Motor neuron (in vitro differentiated cells): ENCODE measurements at regions not wholly inside any gene's neighbourhood (a gene's known extent, or its start where the extent isn't known, plus 50 kb on each side); places are given as distances from the start of the nearest gene placed in this dataset.
"Not testable (repeated sequence)": the region's sequence is repeated elsewhere in the genome, so short reads cannot be mapped to it uniquely, and the experiment has no call there.

Experiments used
- ATAC-seq, 8 experiments: fragments of 200-7000 bp; cut with Tn5 transposase; replicated peaks in 6 of 8; 2 replicates each; pipeline ENCODE4 v1.8.0; 2021; ENCODE audit warnings: mild to moderate bottlenecking in 8 of 8, moderate library complexity in 8 of 8
- H3K27ac ChIP-seq, 2 donors: fragments of 250-450 bp; sonication (Bioruptor Pico); 2 replicates each; pipeline ENCODE4 v1.9.0; 2021; ENCODE audit warnings: antibody characterized with exemption in 2 of 2, mild to moderate bottlenecking in 2 of 2, moderate library complexity in 1 of 2
- H3K4me1 ChIP-seq, 2 donors: fragments of 250-450 bp; sonication (Bioruptor Pico); replicated peaks in 1 of 2; 2 replicates each; pipeline ENCODE4 v1.6.1; 2021; ENCODE audit warnings: antibody characterized with exemption in 2 of 2, mild to moderate bottlenecking in 2 of 2, moderate library complexity in 1 of 2
- H3K4me3 ChIP-seq, 5 donors: fragments of 250-450 bp; sonication (Bioruptor Pico); 2 replicates each; pipeline ENCODE4 v1.9.0; 2021; ENCODE audit warnings: antibody characterized with exemption in 5 of 5, mild to moderate bottlenecking in 5 of 5, moderate library complexity in 4 of 5
- WGBS, 10 experiments: fragments of 450-650 bp; shearing (Covaris generic); methylation state at CpG; one replicate each; pipeline ENCODE4 v1.0.0; 2022; 5-methylcytosine and 5-hydroxymethylcytosine counted together
- in situ Hi-C, 9 experiments: fragments of 400-800 bp; cut with MboI; loops; one replicate each; pipeline ENCODE4 v1.15.0; 2021; ENCODE audit warnings: low sequenced_read_pairs in 9 of 9, low pct_unique_long_range_greater_than_20kb in 2 of 9; ENCODE audit not compliant: unreplicated experiment in 9 of 9

- H3K4me1 ChIP-seq = no peaks in the 10 kb centered on the region
- no peak overlapping the region for H3K27ac ChIP-seq
- H3K4me3 ChIP-seq = no peak overlapping the region
- in situ Hi-C loops = no loop called here
- ATAC-seq = no peak
- 0 to 89% (median 40%) methylated on average over 1 of the region's 1 CpG; no CpG with 5 or more reads in 5 of the 10 experiments for WGBS, 10 experiments
Measured at GRCh38 chr4:58413849-58414248, 1303.7 kb upstream of the IGFBP7 start.

DNA sequence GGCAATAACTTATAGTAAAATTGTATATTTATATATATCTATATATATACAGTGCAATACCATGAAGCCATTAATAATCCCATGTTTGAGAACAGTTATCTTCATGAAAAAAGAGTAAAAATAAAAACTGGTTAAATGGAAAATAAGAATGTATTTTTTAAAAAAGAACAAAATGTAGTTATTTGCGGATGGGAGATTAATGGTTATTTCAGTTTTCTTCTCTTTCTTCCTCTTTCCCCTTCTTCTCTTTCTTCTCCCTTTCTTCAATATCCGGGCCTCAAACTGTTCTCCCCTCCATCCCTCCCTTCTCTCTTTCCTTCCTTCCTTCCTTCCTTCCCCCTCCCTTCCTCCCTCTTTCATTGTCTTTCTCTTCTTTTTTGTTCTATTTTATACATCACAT lies 1301.7 kb upstream of the IGFBP7 start:
- Histone ChIP-seq H3K27ac (no peak overlapping the region), H3K4me1 (no peaks in the 10 kb centered on the region), H3K4me3 (no peak overlapping the region)
- in situ Hi-C loops = no loop called here
- 7 to 100% (median 20%) methylated on average over 2 of the region's 2 CpGs; no CpG with 5 or more reads in 3 of the 10 experiments for WGBS, 10 experiments
- no peak for ATAC-seq

- Histone ChIP-seq H3K4me1 (no peaks in the 10 kb centered on the region), H3K4me3 (no peak overlapping the region), H3K27ac (no peak overlapping the region)
- ATAC-seq = no peak
- 0 to 100% (median 47%) methylated on average over 2 of the region's 2 CpGs; no CpG with 5 or more reads in 4 of the 10 experiments for WGBS, 10 experiments
- in situ Hi-C loops = no loop called here
Measured at GRCh38 chr4:58406762-58407161, 1296.6 kb upstream of the IGFBP7 start.

GRCh38 chr4:58368221-58368620 lies 1258.0 kb upstream of the IGFBP7 start:
- in situ Hi-C loops = no loop called here
- ATAC-seq = peak in 3 of 8 experiments; percentile 21 to 48 (median 40)
- no peak overlapping the region for H3K27ac ChIP-seq
- H3K4me1 ChIP-seq = peaks cover 2 to 3% of the 10 kb centered on the region in 2 donors
- H3K4me3 ChIP-seq = no peak overlapping the region

DNA sequence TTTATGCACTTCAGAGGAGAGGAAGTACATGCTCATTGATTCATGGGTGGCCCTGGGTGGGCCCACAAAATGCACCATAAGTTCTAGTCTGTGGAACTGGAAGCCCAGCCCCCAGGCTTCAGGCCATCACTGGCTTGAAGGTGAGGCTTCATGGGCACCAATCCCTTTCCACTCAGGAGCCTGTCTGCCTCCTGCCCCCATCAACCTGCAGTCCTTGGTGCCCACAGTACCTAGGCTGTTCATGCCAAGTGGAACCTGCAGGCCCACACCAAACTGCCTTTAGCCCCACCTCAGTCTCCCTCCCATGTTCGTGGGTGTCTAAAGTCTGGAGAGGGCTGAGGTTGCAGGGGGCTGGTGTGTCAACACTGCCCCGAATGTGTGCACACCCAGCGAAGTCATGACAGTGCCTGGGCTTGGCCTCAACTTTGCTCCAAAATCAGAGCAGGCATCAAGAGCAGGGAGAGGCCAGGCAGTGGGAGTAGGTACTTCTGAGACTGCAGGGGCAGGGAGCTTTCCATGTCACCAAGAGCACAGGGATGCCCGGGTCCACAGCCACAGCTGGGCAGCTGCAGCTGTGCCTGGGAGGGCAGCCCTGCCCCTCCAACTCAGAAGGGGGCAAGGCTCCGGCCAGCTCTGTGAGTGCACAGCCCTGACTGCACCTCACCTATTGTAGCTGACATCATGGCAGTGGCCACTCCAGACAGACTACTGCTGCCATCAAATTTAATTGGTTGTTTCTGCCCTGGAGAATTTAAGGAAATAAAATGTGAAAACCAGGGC lies 1250.4 kb upstream of the IGFBP7 start:
- no peak for ATAC-seq
- H3K4me1 ChIP-seq = no peaks in the 10 kb centered on the region
- in situ Hi-C loops = no loop called here
- H3K27ac ChIP-seq = no peak overlapping the region
- no peak overlapping the region for H3K4me3 ChIP-seq
- WGBS, 10 experiments = 0 to 100% (median 83%) methylated on average over 1 to 4 of the region's 5 CpGs; no CpG with 5 or more reads in 5 of the 10 experiments

- in situ Hi-C loops = no loop called here
- Histone ChIP-seq H3K4me3 (no peak overlapping the region), H3K4me1 (no peaks in the 10 kb centered on the region), H3K27ac (no peak overlapping the region)
- ATAC-seq = no peak
- WGBS, 10 experiments = 0 to 80% (median 80%) methylated on average over 1 to 2 of the region's 3 CpGs; no CpG with 5 or more reads in 7 of the 10 experiments
Measured at GRCh38 chr4:58359590-58359989, 1249.4 kb upstream of the IGFBP7 start.

- Histone ChIP-seq H3K27ac (no peak overlapping the region), H3K4me1 (no peaks in the 10 kb centered on the region), H3K4me3 (no peak overlapping the region)
- in situ Hi-C loops = no loop called here
- ATAC-seq = no peak
Measured at GRCh38 chr4:58357947-58358346, 1247.8 kb upstream of the IGFBP7 start.

GRCh38 chr4:58325070-58325469 lies 1214.9 kb upstream of the IGFBP7 start:
- H3K4me3 ChIP-seq = no peak overlapping the region
- 0 to 34% (median 21%) methylated on average over 2 to 4 of the region's 4 CpGs; no CpG with 5 or more reads in 1 of the 10 experiments for WGBS, 10 experiments
- peaks cover 4 to 5% of the 10 kb centered on the region in 2 donors for H3K4me1 ChIP-seq
- in situ Hi-C loops = no loop called here
- peak in 2 of 8 experiments; percentile 62 to 70 for ATAC-seq
- no peak overlapping the region for H3K27ac ChIP-seq

DNA sequence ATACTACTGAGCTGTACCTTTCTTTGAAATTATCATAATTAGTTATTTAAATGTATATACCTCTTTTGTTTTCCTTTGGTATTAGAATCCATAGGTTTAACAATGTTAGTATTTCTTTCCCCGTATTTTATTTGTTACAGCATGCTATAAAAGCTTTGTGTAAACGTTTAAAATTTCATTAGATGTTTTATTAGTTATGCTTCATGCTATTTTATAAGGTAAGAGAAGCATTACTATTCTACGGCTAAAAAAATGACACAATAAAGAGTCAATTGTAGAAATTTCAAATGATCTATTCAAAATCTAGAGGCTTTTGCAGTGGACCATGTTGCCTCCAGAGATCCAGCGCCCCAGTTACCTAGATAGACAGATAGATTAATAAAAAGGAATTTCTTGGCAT lies 1203.3 kb upstream of the IGFBP7 start:
- no peak overlapping the region for H3K27ac ChIP-seq

DNA sequence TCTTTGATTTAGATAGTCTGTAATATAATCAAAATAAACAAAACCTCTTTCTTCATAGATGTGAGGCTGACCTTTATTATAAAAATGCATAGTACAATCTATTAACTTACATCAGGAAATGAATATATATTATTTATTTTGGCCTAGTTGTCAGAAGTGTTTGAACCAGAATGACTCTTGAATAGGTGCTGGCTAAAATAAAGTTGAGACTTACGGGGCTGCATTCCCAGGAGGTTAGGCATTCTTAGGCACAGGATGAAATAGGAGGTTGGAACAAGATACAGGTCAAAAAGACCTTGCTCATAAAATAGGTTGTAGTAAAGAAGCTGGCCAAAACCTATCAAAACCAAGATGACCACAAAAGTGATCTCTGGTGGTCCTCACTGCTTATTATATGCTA lies 1193.3 kb upstream of the IGFBP7 start:
- H3K4me1 ChIP-seq = peaks cover 0 to 6% of the 10 kb centered on the region in 2 donors
- no peak overlapping the region for H3K4me3 ChIP-seq
- no peak for ATAC-seq
- no peak overlapping the region for H3K27ac ChIP-seq
- in situ Hi-C loops = no loop called here
- 0 to 100% (median 93%) methylated on average over 1 of the region's 1 CpG; no CpG with 5 or more reads in 4 of the 10 experiments for WGBS, 10 experiments

More for the DNA sequence above, 1203.3 kb upstream of the IGFBP7 start:
- H3K4me1 ChIP-seq = peaks cover 0 to 7% of the 10 kb centered on the region in 2 donors
- in situ Hi-C loops = no loop called here
- 0 to 100% (median 84%) methylated on average over 3 to 4 of the region's 4 CpGs for WGBS, 10 experiments
- no peak for ATAC-seq
- H3K4me3 ChIP-seq = no peak overlapping the region

- in situ Hi-C loops = no loop called here
- ATAC-seq = peak in 5 of 8 experiments; percentile 41 to 94 (median 88)
- peaks cover 0 to 6% of the 10 kb centered on the region in 2 donors for H3K4me1 ChIP-seq
- H3K27ac ChIP-seq = peak overlapping the region in 1 of 2 donors; percentile 65
- 0 to 33% (median 13%) methylated on average over 1 to 2 of the region's 2 CpGs; no CpG with 5 or more reads in 1 of the 10 experiments for WGBS, 10 experiments
- H3K4me3 ChIP-seq = no peak overlapping the region
Measured at GRCh38 chr4:58301376-58301999, 1191.3 kb upstream of the IGFBP7 start.

GRCh38 chr4:58286335-58286734 lies 1176.2 kb upstream of the IGFBP7 start:
- in situ Hi-C loops = no loop called here
- Histone ChIP-seq H3K4me3 (no peak overlapping the region), H3K27ac (no peak overlapping the region), H3K4me1 (no peaks in the 10 kb centered on the region)
- whole genome bisulfite sequencing, 10 experiments = 6 to 100% (median 77%) methylated on average over 1 to 4 of the region's 4 CpGs
- no peak for ATAC-seq

DNA sequence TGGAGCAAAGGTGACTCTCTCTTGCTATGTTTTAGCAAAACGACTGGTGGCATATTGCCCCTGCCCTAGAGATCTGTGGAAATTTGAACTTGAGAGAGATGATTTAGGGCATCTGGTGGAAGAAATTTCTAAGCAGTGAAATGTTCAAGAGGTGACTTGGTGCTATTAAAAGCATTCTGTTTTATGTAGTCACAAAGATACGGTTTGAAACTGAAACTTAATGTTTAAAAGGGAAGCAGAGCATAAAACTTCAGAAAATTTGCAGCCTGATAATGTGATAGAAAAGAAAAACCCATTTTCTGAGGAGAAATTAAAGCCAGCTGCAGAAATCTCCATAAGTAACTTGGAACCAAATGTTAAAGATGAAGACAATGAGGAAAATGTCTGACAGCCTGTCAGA lies 1170.7 kb upstream of the IGFBP7 start:
- H3K27ac ChIP-seq, ATAC-seq, H3K4me3 ChIP-seq, H3K4me1 ChIP-seq, in situ Hi-C loops: not testable (repeated sequence)
- 0 to 92% (median 44%) methylated on average over 1 to 2 of the region's 2 CpGs; no CpG with 5 or more reads in 2 of the 10 experiments for WGBS, 10 experiments
